ENCODE measurements at regions not wholly inside any gene's neighbourhood (a gene's known extent, or its start where the extent isn't known, plus 50 kb on each side); places are given as distances from the start of the nearest gene placed in this dataset.

- DNase-seq (ENCODE audit: low read depth) = no peak
- H3K4me3 ChIP-seq (ENCODE audit: low read depth, low read length) = no peak overlapping the region
- no peak for TF ChIP-seq CTCF (IDR thresholded peaks at IDR 0.05; ENCODE audit: insufficient read depth, low read depth, low read length, missing control alignments)
These were observed 128.2 kb downstream of the SHANK2 start for GRCh38 chr11:71124127-71124526.

GRCh38 chr11:71120471-71120896 lies 131.9 kb downstream of the SHANK2 start:
- H3K4me3 ChIP-seq (ENCODE audit: low read depth, low read length) = no peak overlapping the region
- no peak for DNase-seq (ENCODE audit: low read depth)
- peak; percentile 4 for TF ChIP-seq CTCF (IDR thresholded peaks at IDR 0.05; ENCODE audit: insufficient read depth, low read depth, low read length, missing control alignments)

GRCh38 chr11:71119656-71120269 lies 132.6 kb downstream of the SHANK2 start:
- no peak for DNase-seq (ENCODE audit: low read depth)
- no peak for TF ChIP-seq CTCF (IDR thresholded peaks at IDR 0.05; ENCODE audit: insufficient read depth, low read depth, low read length, missing control alignments)
- H3K4me3 ChIP-seq (ENCODE audit: low read depth, low read length) = no peak overlapping the region

- no peak overlapping the region for H3K4me3 ChIP-seq (ENCODE audit: low read depth, low read length)
- TF ChIP-seq CTCF (IDR thresholded peaks at IDR 0.05; ENCODE audit: insufficient read depth, low read depth, low read length, missing control alignments) = no peak
- DNase-seq (ENCODE audit: low read depth) = no peak
These were observed 133.6 kb downstream of the SHANK2 start for GRCh38 chr11:71118671-71119250.

- TF ChIP-seq CTCF (IDR thresholded peaks at IDR 0.05; ENCODE audit: insufficient read depth, low read depth, low read length, missing control alignments) = no peak
- DNase-seq (ENCODE audit: low read depth) = no peak
- no peak overlapping the region for H3K4me3 ChIP-seq (ENCODE audit: low read depth, low read length)
These were observed 135.1 kb downstream of the SHANK2 start for GRCh38 chr11:71117311-71117710.

- no peak for DNase-seq (ENCODE audit: low read depth)
- TF ChIP-seq CTCF (IDR thresholded peaks at IDR 0.05; ENCODE audit: insufficient read depth, low read depth, low read length, missing control alignments) = no peak
- H3K4me3 ChIP-seq (ENCODE audit: low read depth, low read length) = no peak overlapping the region
These were observed 135.7 kb downstream of the SHANK2 start for GRCh38 chr11:71116693-71117040.
